Esophagus muscularis mucosa (tissue), 4 donors: ENCODE measurements at regions not wholly inside any gene's neighbourhood (a gene's known extent, or its start where the extent isn't known, plus 50 kb on each side); places are given as distances from the start of the nearest gene placed in this dataset.

Source experiments
- DNase-seq: peaks from one replicate; pipeline ENCODE4 v3.0.0-alpha.2; 2017; ENCODE audit errors: extremely low spot score
- H3K27ac ChIP-seq, 4 donors: fragments of 200-600 bp; sonication (generic); replicated peaks in 1 of 4; 1 replicate in 3 of 4; 2 replicates in 1 of 4; pipeline ENCODE4 v1.5.1; 2016 to 2019; ENCODE audit warnings: mild to moderate bottlenecking in 1 of 4
- H3K27me3 ChIP-seq, 4 donors: fragments of 200-600 bp; sonication (generic); one replicate each; pipeline versions ENCODE4 v1.5.1 to v1.6.0; 2016 to 2019
- H3K36me3 ChIP-seq, 4 donors: fragments of 200-600 bp; sonication (generic); one replicate each; pipeline ENCODE4 v1.5.1; 2016 to 2019
- H3K4me1 ChIP-seq, 4 donors: fragments of 200-600 bp; sonication (generic); one replicate each; pipeline ENCODE4 v1.5.1; 2016 to 2019
- H3K4me3 ChIP-seq, 4 donors: fragments of 200-600 bp; sonication (generic); 1 replicate in 2 of 4; 2 replicates in 2 of 4; pipeline ENCODE4 v1.5.1; 2016 to 2019; ENCODE audit warnings: mild to moderate bottlenecking in 4 of 4, moderate library complexity in 1 of 4
- H3K9me3 ChIP-seq, 4 donors: fragments of 200-600 bp; sonication (generic); 1 replicate in 3 of 4; 2 replicates in 1 of 4; pipeline ENCODE4 v1.5.1; 2016 to 2019
- EP300 ChIP-seq: sonication (generic); formaldehyde crosslinking; IDR thresholded peaks from one replicate; pipeline ENCODE4 v1.6.1; 2017; ENCODE audit warnings: antibody characterized with exemption
- POLR2A ChIP-seq: fragments of 450-650 bp; IDR thresholded peaks from one replicate; pipeline ENCODE4 v1.6.1; 2017; ENCODE audit warnings: antibody characterized with exemption, moderate library complexity, mild to moderate bottlenecking, low read depth
- POLR2AphosphoS5 ChIP-seq, 2 donors: sonication (generic); formaldehyde crosslinking; IDR thresholded peaks; one replicate each; pipeline ENCODE4 v1.6.1; 2017; ENCODE audit warnings: antibody characterized with exemption in 2 of 2
- WGBS: methylation state at CpG from one replicate; pipeline ENCODE4 v1.1.5; 2018; 5-methylcytosine and 5-hydroxymethylcytosine counted together
- intact Hi-C: fragments of 100-400 bp; cut with DNase I; formaldehyde crosslinking; loops from one replicate; pipeline ENCODE4 v1.15.1; 2023
- TF ChIP-seq, protein P1 (sequence below), 3 experiments: fragments of 200-600 bp in 2 of 3; fragments of 450-650 bp in 1 of 3; sonication (generic) in 2 of 3; IDR thresholded peaks; one replicate each; pipeline ENCODE4 v1.5.1; 2017 to 2019; ENCODE audit warnings: antibody characterized with exemption in 3 of 3, mild to moderate bottlenecking in 2 of 3, moderate library complexity in 1 of 3

DNA sequence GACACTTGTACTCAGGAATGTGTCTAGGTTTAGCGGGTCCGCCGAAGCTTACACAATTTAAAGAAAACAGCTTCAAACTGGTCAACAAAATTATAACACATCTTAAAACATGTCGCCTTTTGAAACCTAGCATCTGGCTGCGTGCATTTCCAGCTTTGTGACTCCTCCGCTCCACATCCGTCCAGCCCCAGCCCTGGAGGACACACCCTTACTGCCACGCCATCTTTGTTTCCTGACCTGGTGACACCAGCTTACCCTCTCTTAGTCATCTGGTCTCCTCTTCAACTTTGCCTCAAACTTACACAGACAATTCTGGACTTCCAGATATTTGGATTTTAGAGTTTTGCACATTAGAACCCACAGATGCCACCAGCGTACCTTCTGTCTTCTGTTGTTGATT is 198.7 kb upstream of the VSTM2A start:
- Histone ChIP-seq H3K4me1 (no peaks in the 10 kb centered on the region), H3K36me3 (no peaks in the 10 kb centered on the region), H3K9me3 (no peaks in the 10 kb centered on the region), H3K27me3 (no peaks in the 10 kb centered on the region), H3K4me3 (no peak overlapping the region), H3K27ac (no peak overlapping the region)
- intact Hi-C loops: no loop called here
- DNase-seq: no peak
- 85% methylated on average over 9 of the region's 9 CpGs for WGBS
- TF ChIP-seq POLR2A (no peak), EP300 (no peak), POLR2AphosphoS5 (IDR thresholded peaks at IDR 0.05) (no peak)
- TF ChIP-seq, protein P1, sequence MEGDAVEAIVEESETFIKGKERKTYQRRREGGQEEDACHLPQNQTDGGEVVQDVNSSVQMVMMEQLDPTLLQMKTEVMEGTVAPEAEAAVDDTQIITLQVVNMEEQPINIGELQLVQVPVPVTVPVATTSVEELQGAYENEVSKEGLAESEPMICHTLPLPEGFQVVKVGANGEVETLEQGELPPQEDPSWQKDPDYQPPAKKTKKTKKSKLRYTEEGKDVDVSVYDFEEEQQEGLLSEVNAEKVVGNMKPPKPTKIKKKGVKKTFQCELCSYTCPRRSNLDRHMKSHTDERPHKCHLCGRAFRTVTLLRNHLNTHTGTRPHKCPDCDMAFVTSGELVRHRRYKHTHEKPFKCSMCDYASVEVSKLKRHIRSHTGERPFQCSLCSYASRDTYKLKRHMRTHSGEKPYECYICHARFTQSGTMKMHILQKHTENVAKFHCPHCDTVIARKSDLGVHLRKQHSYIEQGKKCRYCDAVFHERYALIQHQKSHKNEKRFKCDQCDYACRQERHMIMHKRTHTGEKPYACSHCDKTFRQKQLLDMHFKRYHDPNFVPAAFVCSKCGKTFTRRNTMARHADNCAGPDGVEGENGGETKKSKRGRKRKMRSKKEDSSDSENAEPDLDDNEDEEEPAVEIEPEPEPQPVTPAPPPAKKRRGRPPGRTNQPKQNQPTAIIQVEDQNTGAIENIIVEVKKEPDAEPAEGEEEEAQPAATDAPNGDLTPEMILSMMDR (IDR thresholded peaks at IDR 0.05): no peak

DNA sequence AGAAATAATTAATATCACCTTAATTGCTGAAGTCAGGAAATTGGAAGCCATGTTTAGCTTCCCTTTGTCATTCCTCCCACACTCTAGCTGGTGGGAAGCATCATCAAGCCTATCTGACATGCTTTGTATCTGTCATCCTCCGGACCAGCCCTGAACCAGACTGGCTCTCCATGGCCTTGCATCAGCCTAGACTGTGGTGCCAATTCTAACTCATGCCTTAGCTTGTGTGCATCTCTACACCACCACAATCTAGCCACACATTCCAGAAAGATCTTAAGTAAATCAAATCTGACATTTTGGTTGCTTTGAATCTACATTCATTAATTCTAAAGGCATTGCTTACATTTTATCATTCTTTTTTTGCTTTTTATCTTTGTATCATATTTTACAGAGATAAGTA is 196.4 kb upstream of the VSTM2A start:
- intact Hi-C loops: no loop called here
- no peaks in the 10 kb centered on the region for H3K4me1 ChIP-seq
- H3K9me3 ChIP-seq: no peaks in the 10 kb centered on the region
- no peaks in the 10 kb centered on the region for H3K27me3 ChIP-seq
- no peaks in the 10 kb centered on the region for H3K36me3 ChIP-seq
- no peak for DNase-seq
- H3K27ac ChIP-seq: no peak overlapping the region
- H3K4me3 ChIP-seq: no peak overlapping the region
- 73% methylated on average over 1 of the region's 1 CpG for WGBS
- no peak for TF ChIP-seq POLR2AphosphoS5 (IDR thresholded peaks at IDR 0.05)
- TF ChIP-seq EP300: no peak
- TF ChIP-seq, protein P1 (IDR thresholded peaks at IDR 0.05): no peak
- no peak for TF ChIP-seq POLR2A

DNA sequence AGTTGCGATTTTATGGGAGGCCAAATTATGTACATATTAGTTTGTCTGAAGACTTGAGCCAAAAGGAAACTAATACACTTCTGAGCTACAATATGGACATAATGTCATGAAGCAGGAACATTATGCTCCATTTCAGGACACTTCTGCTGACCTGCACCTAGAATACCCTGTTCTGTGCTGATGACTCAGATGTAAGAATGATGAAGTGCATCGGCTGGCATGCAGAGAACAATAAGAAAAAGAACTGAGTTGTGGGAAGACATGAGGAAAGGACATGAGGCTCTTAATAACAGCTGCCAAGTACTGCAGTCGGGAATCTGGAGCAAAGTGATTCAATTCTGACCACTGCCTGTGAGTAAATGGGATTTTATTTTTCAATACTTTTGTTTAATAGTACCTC is 192.9 kb upstream of the VSTM2A start:
- TF ChIP-seq POLR2AphosphoS5 (IDR thresholded peaks at IDR 0.05) (no peak), EP300 (no peak), POLR2A (no peak)
- TF ChIP-seq, protein P1 (IDR thresholded peaks at IDR 0.05): no peak
- Histone ChIP-seq H3K9me3 (no peaks in the 10 kb centered on the region), H3K27ac (no peak overlapping the region), H3K27me3 (no peaks in the 10 kb centered on the region), H3K36me3 (no peaks in the 10 kb centered on the region), H3K4me3 (no peak overlapping the region), H3K4me1 (no peaks in the 10 kb centered on the region)
- 63% methylated on average over 3 of the region's 3 CpGs for WGBS
- intact Hi-C loops: no loop called here
- DNase-seq: no peak

DNA sequence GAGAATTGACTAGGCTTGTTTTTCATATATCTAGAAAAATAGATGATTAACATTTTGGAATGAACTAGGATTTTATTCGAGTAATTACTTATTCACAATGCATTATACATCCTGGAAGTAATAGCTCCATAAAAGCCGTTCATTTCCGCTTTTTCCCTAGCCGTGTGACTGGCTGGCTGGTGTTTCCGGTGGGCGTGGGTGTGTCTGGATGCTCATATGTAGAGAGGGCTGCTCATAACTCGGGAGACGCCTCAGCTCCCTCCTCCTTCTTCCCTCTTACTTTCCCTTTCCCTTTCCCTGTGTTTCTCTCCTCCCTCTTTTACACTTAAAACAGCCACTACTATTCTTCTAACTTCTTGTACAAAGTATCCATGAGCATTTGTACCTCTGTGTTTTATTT is 187.7 kb upstream of the VSTM2A start:
- no peak for DNase-seq
- 82% methylated on average over 8 of the region's 8 CpGs for WGBS
- intact Hi-C loops: no loop called here

DNA sequence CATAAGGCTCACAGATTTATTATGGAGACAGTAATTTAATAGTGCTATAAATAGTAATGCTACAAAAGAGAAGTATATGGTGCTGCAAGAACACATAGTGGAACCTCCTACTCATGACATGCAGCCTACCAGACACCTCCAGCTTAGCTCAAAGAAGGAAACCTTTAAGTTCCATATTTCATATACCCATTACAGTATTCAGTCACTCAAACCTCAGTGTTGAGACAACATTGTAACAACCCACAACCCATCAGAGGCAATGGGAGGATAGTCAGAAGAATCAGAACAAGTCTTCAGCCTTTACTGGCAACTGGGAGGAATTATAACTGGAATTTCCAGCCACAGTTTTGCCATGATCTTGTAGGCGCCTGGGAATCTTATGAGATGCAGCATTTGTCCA is 186.3 kb upstream of the VSTM2A start:
- TF ChIP-seq EP300 (no peak), POLR2A (no peak), POLR2AphosphoS5 (IDR thresholded peaks at IDR 0.05) (no peak)
- TF ChIP-seq, protein P1 (IDR thresholded peaks at IDR 0.05): no peak
- DNase-seq: no peak
- H3K4me1 ChIP-seq: no peaks in the 10 kb centered on the region
- no peak overlapping the region for H3K27ac ChIP-seq
- WGBS: 73% methylated on average over 1 of the region's 1 CpG
- H3K36me3 ChIP-seq: no peaks in the 10 kb centered on the region
- no peaks in the 10 kb centered on the region for H3K9me3 ChIP-seq
- no peak overlapping the region for H3K4me3 ChIP-seq
- no peaks in the 10 kb centered on the region for H3K27me3 ChIP-seq
- intact Hi-C loops: no loop called here

More for the DNA sequence above, 187.7 kb upstream of the VSTM2A start:
- Histone ChIP-seq H3K4me3 (no peak overlapping the region), H3K4me1 (no peaks in the 10 kb centered on the region), H3K9me3 (no peaks in the 10 kb centered on the region), H3K27ac (no peak overlapping the region), H3K36me3 (no peaks in the 10 kb centered on the region), H3K27me3 (no peaks in the 10 kb centered on the region)
- TF ChIP-seq, protein P1 (IDR thresholded peaks at IDR 0.05): no peak
- TF ChIP-seq POLR2A: no peak
- no peak for TF ChIP-seq POLR2AphosphoS5 (IDR thresholded peaks at IDR 0.05)
- no peak for TF ChIP-seq EP300
